Epithelial cell of esophagus (primary cell): ENCODE measurements at regions not wholly inside any gene's neighbourhood (a gene's known extent, or its start where the extent isn't known, plus 50 kb on each side); places are given as distances from the start of the nearest gene placed in this dataset.

Source experiments
- DNase-seq: peaks from one replicate; pipeline ENCODE4 v3.0.0; 2010; ENCODE audit warnings: low read depth
- H3K4me3 ChIP-seq: 2 replicates; pipeline ENCODE4 v1.5.1; 2011; ENCODE audit warnings: mild to moderate bottlenecking, low read length, control low read depth
- CTCF ChIP-seq: IDR thresholded peaks from 2 replicates; pipeline ENCODE4 v1.5.1; 2011; ENCODE audit warnings: low read depth, mild to moderate bottlenecking, low read length, control low read depth, inconsistent platforms; ENCODE audit not compliant: insufficient read depth; ENCODE audit errors: missing control alignments

- no peak for DNase-seq
These were observed 532.3 kb upstream of the PSMD7 start for GRCh38 chr16:73764321-73764720.

GRCh38 chr16:73756289-73757178 lies 540.1 kb upstream of the PSMD7 start:
- no peak overlapping the region for H3K4me3 ChIP-seq
- no peak for TF ChIP-seq CTCF
- DNase-seq: no peak

More at GRCh38 chr16:73764321-73764720, 532.3 kb upstream of the PSMD7 start:
- TF ChIP-seq CTCF: no peak
- no peak overlapping the region for H3K4me3 ChIP-seq

- no peak for TF ChIP-seq CTCF
- DNase-seq: no peak
- no peak overlapping the region for H3K4me3 ChIP-seq
These were observed 542.7 kb upstream of the PSMD7 start for GRCh38 chr16:73753931-73754330.

- H3K4me3 ChIP-seq: no peak overlapping the region
- no peak for TF ChIP-seq CTCF
- no peak for DNase-seq
These were observed 546.0 kb upstream of the PSMD7 start for GRCh38 chr16:73750639-73751038.

GRCh38 chr16:73747328-73747727 lies 549.3 kb upstream of the PSMD7 start:
- TF ChIP-seq CTCF: no peak
- H3K4me3 ChIP-seq: no peak overlapping the region
- DNase-seq: no peak

GRCh38 chr16:73746554-73746953 lies 550.1 kb upstream of the PSMD7 start:
- DNase-seq: no peak
- no peak for TF ChIP-seq CTCF

More at GRCh38 chr16:73746554-73746953, 550.1 kb upstream of the PSMD7 start:
- H3K4me3 ChIP-seq: no peak overlapping the region
